ENCODE measurements at regions not wholly inside any gene's neighbourhood (a gene's known extent, or its start where the extent isn't known, plus 50 kb on each side); places are given as distances from the start of the nearest gene placed in this dataset.

DNA sequence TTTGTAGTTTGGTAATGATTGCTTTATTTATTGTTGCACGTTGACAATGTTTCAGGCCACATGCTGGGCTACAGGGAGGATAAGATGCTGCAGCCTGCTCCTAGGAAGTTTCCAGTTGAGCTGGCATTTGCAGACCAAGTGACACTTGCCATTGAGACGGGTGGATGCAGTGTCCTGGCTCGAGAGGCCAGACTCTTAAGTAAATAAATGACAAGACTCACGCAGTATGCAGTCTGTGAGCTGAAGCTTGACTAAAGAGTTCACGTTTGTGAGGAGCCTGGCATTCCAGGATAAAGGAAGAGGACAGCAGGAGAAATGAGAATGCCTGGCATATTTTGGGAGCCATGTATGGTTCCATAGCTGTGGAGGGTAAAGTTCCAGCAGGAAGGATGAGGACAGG lies 105.8 kb downstream of the BAMBI start:
- H3K27ac Mint-ChIP-seq (ENCODE audit: unreplicated experiment), result no peak overlapping the region
- no peaks in the 10 kb centered on the region for H3K27me3 ChIP-seq (ENCODE audit: insufficient read depth, low read length)
- H3K27me3 Mint-ChIP-seq (ENCODE audit: low read depth, unreplicated experiment), result peaks cover 2% of the 10 kb centered on the region
- H3K4me3 Mint-ChIP-seq (ENCODE audit: unreplicated experiment), result no peak overlapping the region
- no peak overlapping the region for H3K27ac ChIP-seq (ENCODE audit: low read depth, low read length)
- DNase-seq (ENCODE audit: low read depth), result no peak
- no peak for TF ChIP-seq EZH2 (IDR thresholded peaks at IDR 0.05; ENCODE audit: insufficient read depth, low read length)
- TF ChIP-seq, protein P1, sequence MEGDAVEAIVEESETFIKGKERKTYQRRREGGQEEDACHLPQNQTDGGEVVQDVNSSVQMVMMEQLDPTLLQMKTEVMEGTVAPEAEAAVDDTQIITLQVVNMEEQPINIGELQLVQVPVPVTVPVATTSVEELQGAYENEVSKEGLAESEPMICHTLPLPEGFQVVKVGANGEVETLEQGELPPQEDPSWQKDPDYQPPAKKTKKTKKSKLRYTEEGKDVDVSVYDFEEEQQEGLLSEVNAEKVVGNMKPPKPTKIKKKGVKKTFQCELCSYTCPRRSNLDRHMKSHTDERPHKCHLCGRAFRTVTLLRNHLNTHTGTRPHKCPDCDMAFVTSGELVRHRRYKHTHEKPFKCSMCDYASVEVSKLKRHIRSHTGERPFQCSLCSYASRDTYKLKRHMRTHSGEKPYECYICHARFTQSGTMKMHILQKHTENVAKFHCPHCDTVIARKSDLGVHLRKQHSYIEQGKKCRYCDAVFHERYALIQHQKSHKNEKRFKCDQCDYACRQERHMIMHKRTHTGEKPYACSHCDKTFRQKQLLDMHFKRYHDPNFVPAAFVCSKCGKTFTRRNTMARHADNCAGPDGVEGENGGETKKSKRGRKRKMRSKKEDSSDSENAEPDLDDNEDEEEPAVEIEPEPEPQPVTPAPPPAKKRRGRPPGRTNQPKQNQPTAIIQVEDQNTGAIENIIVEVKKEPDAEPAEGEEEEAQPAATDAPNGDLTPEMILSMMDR (IDR thresholded peaks at IDR 0.05; ENCODE audit: insufficient read depth, low read depth, low read length), result no peak
- no peak overlapping the region for H3K4me3 ChIP-seq (ENCODE audit: insufficient read depth, low read depth, low read length)
- H3K36me3 Mint-ChIP-seq (ENCODE audit: low read depth, unreplicated experiment), result no peaks in the 10 kb centered on the region
- no peaks in the 10 kb centered on the region for H3K79me2 ChIP-seq (ENCODE audit: insufficient read depth, low read length)
- H3K9ac ChIP-seq (ENCODE audit: low read length), result no peak overlapping the region
- H3K4me1 Mint-ChIP-seq (ENCODE audit: low read depth, unreplicated experiment), result peaks cover 11% of the 10 kb centered on the region
- H3K4me1 ChIP-seq (ENCODE audit: insufficient read depth, low read length), result peaks cover 2% of the 10 kb centered on the region
- H3K9me3 Mint-ChIP-seq (ENCODE audit: unreplicated experiment), result no peaks in the 10 kb centered on the region
- H4K20me1 ChIP-seq (ENCODE audit: insufficient read depth, low read length), result no peaks in the 10 kb centered on the region
- no peak for FAIRE-seq
- H3K36me3 ChIP-seq (ENCODE audit: insufficient read depth, low read length), result no peaks in the 10 kb centered on the region
- H3K4me2 ChIP-seq (ENCODE audit: low read length), result no peak overlapping the region
- no peak overlapping the region for H2AFZ ChIP-seq (ENCODE audit: low read depth, low read length)
- no peaks in the 10 kb centered on the region for H3K9me3 ChIP-seq (ENCODE audit: insufficient read depth, low read depth, low read length)

GRCh38 chr10:28785018-28785417 lies 107.7 kb downstream of the BAMBI start:
- Mint-ChIP-seq H3K9me3 (ENCODE audit: unreplicated experiment) (no peaks in the 10 kb centered on the region), H3K4me1 (ENCODE audit: low read depth, unreplicated experiment) (peaks cover 9% of the 10 kb centered on the region), H3K36me3 (ENCODE audit: low read depth, unreplicated experiment) (no peaks in the 10 kb centered on the region), H3K27ac (ENCODE audit: unreplicated experiment) (no peak overlapping the region), H3K4me3 (ENCODE audit: unreplicated experiment) (no peak overlapping the region), H3K27me3 (ENCODE audit: low read depth, unreplicated experiment) (peaks cover 12% of the 10 kb centered on the region)
- FAIRE-seq (no peak), DNase-seq (ENCODE audit: low read depth) (no peak)
- no peaks in the 10 kb centered on the region for H3K36me3 ChIP-seq (ENCODE audit: insufficient read depth, low read length)
- no peaks in the 10 kb centered on the region for H3K9me3 ChIP-seq (ENCODE audit: insufficient read depth, low read depth, low read length)
- no peaks in the 10 kb centered on the region for H4K20me1 ChIP-seq (ENCODE audit: insufficient read depth, low read length)
- H3K9ac ChIP-seq (ENCODE audit: low read length), result no peak overlapping the region
- H3K27ac ChIP-seq (ENCODE audit: low read depth, low read length), result no peak overlapping the region
- peaks cover 5% of the 10 kb centered on the region for H3K27me3 ChIP-seq (ENCODE audit: insufficient read depth, low read length)
- no peak overlapping the region for H3K4me2 ChIP-seq (ENCODE audit: low read length)
- TF ChIP-seq, protein P1 (IDR thresholded peaks at IDR 0.05; ENCODE audit: insufficient read depth, low read depth, low read length), result no peak
- no peak for TF ChIP-seq EZH2 (IDR thresholded peaks at IDR 0.05; ENCODE audit: insufficient read depth, low read length)
- no peak overlapping the region for H3K4me3 ChIP-seq (ENCODE audit: insufficient read depth, low read depth, low read length)
- no peaks in the 10 kb centered on the region for H3K79me2 ChIP-seq (ENCODE audit: insufficient read depth, low read length)
- no peaks in the 10 kb centered on the region for H3K4me1 ChIP-seq (ENCODE audit: insufficient read depth, low read length)
- H2AFZ ChIP-seq (ENCODE audit: low read depth, low read length), result no peak overlapping the region

DNA sequence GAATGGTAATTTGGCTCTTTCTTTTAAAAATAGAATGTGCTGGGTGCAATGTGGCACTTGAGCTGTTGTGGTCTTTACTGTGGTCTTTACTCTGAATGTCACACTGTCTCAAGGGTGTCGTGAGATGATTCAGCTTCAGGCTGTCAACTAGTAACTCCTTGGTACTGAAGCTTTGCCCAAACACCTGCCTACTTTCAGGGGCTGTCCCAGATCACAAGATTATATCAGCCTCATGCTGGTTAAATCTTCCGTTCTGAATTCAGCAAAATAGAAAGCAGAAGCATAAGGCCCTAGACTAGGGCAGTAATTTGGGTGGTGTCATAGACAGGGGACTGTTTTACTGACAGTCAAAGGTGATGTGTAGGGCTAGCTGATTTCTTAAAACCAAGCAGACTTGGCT lies 110.9 kb downstream of the BAMBI start:
- no peak for DNase-seq (ENCODE audit: low read depth)
- H3K9me3 Mint-ChIP-seq (ENCODE audit: unreplicated experiment), result no peaks in the 10 kb centered on the region
- peaks cover 4% of the 10 kb centered on the region for H3K36me3 Mint-ChIP-seq (ENCODE audit: low read depth, unreplicated experiment)
- Histone ChIP-seq H3K27ac (ENCODE audit: low read depth, low read length) (no peak overlapping the region), H3K9me3 (ENCODE audit: insufficient read depth, low read depth, low read length) (no peaks in the 10 kb centered on the region), H2AFZ (ENCODE audit: low read depth, low read length) (no peak overlapping the region), H3K4me3 (ENCODE audit: insufficient read depth, low read depth, low read length) (no peak overlapping the region), H3K9ac (ENCODE audit: low read length) (no peak overlapping the region), H3K79me2 (ENCODE audit: insufficient read depth, low read length) (no peaks in the 10 kb centered on the region), H4K20me1 (ENCODE audit: insufficient read depth, low read length) (no peaks in the 10 kb centered on the region), H3K4me2 (ENCODE audit: low read length) (no peak overlapping the region), H3K4me1 (ENCODE audit: insufficient read depth, low read length) (no peaks in the 10 kb centered on the region), H3K36me3 (ENCODE audit: insufficient read depth, low read length) (no peaks in the 10 kb centered on the region), H3K27me3 (ENCODE audit: insufficient read depth, low read length) (peaks cover 7% of the 10 kb centered on the region)
- peaks cover 6% of the 10 kb centered on the region for H3K4me1 Mint-ChIP-seq (ENCODE audit: low read depth, unreplicated experiment)
- H3K4me3 Mint-ChIP-seq (ENCODE audit: unreplicated experiment), result no peak overlapping the region
- no peak overlapping the region for H3K27ac Mint-ChIP-seq (ENCODE audit: unreplicated experiment)
- peaks cover 18% of the 10 kb centered on the region for H3K27me3 Mint-ChIP-seq (ENCODE audit: low read depth, unreplicated experiment)
- no peak for FAIRE-seq
- TF ChIP-seq, protein P1 (IDR thresholded peaks at IDR 0.05; ENCODE audit: insufficient read depth, low read depth, low read length), result no peak
- TF ChIP-seq EZH2 (IDR thresholded peaks at IDR 0.05; ENCODE audit: insufficient read depth, low read length), result no peak
